ENCODE measurements at regions not wholly inside any gene's neighbourhood (a gene's known extent, or its start where the extent isn't known, plus 50 kb on each side); places are given as distances from the start of the nearest gene placed in this dataset.
"Not testable (repeated sequence)": the region's sequence is repeated elsewhere in the genome, so short reads cannot be mapped to it uniquely, and the experiment has no call there.

DNA sequence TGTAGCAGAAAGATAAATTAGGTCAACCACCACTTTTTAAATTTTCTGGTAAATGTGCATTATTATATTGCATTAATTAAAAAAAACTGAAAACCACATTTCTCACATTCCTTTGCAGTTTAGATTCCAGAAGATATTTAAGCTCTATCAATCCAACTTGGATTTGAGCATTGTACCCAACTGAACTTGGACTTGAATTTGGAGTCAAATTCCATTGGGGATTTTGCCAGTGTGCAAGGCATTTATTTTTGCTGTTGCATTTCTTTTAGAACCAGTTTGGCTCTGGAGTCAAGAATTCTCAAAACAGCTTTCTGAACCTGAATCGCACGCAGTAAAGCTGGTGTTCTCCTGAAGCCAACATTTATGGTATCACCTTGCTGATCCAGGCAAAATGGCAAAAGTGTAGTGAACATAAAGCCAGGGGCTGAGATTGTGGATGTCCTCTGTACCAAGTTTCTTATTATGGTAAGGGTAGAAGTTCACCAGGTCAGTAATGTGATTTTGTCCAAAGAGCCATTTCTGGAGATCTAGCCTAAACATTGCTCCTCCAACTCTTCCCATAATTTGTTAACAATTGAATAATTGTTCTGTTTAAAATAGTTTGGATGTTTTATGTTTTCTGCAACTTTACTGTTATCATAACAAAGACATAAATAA is 890.9 kb downstream of the LRRIQ3 start:
- intact Hi-C loops (cut with micrococcal nuclease) = no loop called here

DNA sequence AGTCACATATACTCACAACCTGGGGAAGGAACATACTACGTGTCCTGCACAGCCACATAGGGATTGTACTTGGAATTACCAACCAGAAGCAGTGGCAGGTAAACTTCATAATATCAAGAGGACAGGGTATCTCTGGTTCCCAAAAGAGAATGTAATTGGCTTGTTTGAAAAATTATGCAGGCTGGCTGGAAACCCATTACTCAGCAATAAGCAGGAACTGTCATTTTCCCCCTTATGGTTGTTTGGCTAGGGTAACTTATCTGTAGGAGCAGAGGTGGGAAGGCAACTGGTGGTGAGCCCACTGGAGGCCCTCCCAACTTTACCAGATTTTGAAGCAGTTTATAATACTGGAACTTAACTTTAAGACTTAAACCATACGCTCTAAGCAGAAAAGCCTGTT is 924.1 kb downstream of the LRRIQ3 start:
- intact Hi-C loops (cut with micrococcal nuclease) = loop anchor here (10.0 kb wide), 1 partner anchor 1821 kb away; no protein-coding TSS in a partner anchor

DNA sequence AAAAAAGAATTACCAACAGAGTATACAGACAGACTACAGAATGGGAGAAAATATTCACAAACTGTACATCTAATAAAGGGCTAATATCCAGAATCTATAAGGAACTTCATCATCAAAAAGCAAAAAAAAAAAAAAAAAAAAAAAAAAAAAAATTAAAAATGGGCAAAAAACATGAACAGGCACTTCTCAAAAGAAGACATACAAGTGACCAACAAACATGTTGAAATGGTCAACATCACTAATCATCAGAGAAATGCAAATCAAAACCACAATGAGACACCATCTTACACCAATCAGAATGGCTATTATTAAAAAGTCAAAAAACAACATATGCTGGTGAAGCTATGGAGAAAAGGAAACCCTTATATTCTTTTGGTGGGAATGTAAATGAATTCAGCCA is 952.8 kb downstream of the LRRIQ3 start:
- intact Hi-C loops (cut with micrococcal nuclease) = not testable (repeated sequence)

DNA sequence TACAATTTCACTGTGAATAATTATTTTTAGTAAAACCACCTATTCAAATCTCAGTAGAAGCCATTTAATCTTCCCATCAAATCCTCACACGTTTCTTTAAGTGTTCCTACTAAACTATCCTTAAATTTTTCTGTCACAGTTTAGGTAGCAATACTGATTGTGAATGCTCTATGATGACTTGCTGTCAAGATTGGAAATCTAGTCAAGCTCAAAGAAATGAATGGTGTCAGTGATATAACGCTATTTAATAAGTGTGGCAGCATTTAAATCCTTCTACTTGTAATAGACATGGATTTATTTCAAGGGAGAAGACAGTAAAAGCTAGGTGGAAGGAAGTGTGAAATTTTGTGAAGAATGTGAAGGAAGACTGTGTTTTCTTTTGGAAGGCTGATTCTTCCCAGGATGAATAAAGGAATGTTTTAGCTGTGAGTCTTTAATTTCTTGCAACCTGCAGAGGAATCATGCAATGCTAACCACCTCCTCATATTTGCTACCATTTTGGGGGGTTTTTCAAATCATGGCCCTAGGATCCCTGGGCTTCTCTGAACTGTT is 936.7 kb upstream of the NEGR1 start:
- intact Hi-C loops (cut with micrococcal nuclease) = no loop called here

DNA sequence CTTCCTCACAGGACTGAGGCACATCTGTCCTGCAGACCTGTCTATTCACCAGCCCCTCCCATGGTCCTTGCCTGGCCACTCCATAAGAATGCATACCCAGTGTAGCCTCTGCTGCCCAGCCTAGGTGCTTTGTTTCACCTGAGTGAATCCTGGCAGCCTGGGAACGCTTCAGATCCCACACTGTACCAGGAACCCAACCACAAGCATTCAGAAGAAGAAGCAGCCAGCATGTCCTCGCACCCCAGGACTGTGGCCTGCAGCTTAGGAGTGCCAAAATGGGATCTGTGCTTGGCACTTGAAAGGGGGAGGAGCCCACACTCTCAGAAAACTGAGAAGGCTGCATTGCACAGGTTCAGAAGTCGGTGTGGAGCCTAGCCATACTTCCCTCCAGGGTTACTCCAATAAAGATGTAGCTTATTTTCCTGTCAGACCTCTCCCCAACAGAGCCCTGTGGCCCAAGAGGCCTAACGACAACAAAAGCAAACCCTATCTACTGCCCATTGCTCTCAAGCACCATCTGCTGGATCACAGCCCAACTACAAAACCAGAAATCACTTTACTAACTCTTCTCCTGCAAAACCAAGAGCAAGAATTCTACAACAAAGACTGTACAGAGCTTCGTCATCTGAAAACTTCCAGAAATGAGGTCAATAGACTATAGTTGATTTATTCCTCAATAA is 923.1 kb upstream of the NEGR1 start:
- intact Hi-C loops (cut with micrococcal nuclease) = no loop called here

DNA sequence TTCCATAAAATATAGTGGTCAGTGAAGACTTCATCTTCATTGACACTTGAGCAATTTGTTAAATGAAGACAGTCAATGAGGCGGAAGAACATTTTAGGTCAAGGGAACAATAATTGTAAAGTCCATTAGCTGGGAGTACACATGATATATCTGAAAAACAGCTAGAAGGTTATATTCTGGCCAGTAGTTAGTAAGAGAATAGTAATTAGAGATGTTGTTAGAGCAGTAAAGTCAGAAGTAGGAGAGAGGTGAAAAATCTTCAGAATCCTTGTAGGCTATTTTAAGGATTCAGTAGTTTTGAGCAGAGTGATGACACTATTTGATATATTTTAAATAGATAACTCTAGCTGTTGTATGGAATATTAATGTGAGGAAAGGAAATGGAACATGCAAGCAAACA is 915.6 kb upstream of the NEGR1 start:
- intact Hi-C loops (cut with micrococcal nuclease) = no loop called here

DNA sequence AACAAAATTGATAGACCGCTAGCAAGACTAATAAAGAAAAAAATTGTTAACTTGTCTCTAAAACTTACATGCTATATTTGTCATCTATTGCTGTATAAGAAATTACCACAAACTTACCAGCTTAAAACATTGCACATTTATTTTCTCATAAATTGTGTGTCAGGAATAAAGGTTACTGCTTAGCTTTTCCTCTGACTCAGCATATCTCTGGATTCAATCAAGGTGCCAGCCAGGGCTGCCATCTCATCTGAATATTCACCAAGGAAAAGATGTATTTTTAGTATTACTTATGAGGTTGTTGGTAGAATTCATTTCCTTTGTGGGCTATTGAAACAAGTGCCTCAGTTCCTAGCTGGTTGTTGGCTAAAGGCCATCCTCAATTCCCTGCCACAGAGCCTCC is 912.6 kb upstream of the NEGR1 start:
- intact Hi-C loops (cut with micrococcal nuclease) = no loop called here

- intact Hi-C loops (cut with micrococcal nuclease) = not testable (repeated sequence)
Measured at GRCh38 chr1:73183581-73183980, 901.2 kb upstream of the NEGR1 start.

GRCh38 chr1:73181190-73181540 is 898.8 kb upstream of the NEGR1 start:
- intact Hi-C loops (cut with micrococcal nuclease) = no loop called here

DNA sequence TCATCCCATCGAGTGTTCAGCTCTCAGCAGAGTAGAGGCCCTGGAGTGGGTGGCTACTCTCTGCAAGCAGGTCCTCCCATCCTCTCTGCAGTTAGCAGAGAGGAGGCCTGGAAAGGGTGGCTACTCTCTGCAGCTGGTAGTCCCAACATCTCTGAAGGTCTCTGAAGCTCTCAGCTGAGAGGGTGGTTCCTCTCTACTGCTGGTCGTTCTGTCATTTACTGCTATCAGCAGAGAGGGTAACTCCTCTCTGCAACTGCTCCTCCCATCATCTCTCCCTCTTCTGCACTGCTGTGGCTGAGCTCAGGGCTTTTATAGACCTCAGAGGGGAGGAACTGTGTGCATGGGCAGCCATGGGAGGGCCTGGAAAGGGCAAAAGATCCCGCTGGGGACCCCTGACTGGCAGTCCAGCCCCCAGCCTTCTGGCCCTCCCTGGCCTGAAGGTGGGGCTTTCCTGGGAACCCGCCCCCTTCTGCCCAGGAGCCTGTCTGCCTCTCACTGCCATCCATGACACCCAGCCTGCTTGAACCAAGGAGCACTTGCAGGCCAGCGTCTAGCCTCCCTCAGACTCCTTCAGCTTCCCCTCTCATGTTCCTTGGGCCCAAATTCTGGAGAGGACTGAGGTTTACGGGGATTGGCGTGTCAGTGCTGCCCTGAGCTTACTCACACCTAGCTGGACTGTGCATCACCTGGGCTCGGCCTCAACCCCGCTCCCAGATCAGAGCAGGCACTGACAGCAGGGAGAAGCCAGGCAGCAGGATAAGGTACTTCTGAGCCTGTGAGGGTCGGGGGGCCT is 898.3 kb upstream of the NEGR1 start:
- intact Hi-C loops (cut with micrococcal nuclease) = no loop called here

GRCh38 chr1:73176902-73177301 is 894.6 kb upstream of the NEGR1 start:
- intact Hi-C loops (cut with micrococcal nuclease) = no loop called here

- intact Hi-C loops (cut with micrococcal nuclease) = no loop called here
Measured at GRCh38 chr1:73167009-73167657, 884.8 kb upstream of the NEGR1 start.

- intact Hi-C loops (cut with micrococcal nuclease) = no loop called here
Measured at GRCh38 chr1:73162564-73162963, 880.2 kb upstream of the NEGR1 start.

DNA sequence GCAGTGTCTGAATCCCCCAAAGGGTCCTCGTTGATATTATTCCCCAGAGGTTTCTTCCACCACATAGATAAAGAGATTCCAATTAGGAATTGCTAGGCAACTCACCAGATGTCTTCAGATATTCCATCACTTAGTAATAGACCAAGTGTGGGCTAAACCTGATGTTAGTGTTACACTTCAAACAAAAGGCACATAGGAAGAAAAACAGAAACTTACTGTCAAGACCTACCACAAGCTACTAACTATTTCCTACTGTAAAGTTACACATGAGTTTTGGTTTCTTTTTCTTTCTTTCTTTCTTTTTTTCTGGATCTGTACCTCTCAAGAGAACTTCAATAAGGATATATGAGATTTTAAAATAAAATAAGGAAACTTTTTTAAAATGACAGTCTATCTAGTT is 879.1 kb upstream of the NEGR1 start:
- intact Hi-C loops (cut with micrococcal nuclease) = no loop called here

DNA sequence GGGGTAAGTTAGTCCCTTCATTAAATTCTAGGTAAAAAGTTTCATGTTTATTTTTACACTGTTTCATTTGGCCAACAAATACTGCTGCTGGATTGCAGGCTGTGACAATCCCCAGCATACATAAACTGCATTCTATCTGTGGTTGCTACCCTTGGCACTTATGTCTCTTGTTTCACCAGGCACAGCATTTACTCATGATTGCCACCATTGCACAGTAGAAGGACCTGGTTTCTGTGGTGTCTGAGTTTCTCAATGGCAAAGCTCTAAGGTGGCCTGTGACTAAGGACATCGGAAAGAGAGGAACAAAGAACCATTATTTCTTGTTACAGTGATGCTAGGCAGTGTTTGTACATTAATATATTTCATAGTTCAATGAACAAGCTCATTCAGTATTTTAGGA is 878.4 kb upstream of the NEGR1 start:
- intact Hi-C loops (cut with micrococcal nuclease) = no loop called here

DNA sequence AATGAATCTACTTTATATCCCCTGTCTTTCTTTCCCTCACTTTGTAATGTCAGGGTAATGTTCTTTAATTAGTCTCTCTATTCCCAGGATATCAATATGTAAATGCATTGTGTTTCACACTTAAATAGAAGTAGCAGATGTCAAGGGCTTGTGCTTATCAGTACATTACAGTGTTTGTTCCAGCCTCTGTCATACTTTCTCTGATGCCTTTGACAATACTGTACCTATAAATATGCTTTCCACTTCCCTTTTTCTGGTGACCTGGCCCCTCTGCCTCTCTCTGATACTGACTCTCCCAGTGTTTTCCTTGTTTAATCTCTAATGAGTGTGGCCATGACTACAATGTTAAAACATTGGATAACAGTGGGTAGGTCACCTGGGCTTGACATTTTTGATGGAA is 862.0 kb upstream of the NEGR1 start:
- intact Hi-C loops (cut with micrococcal nuclease) = no loop called here

GRCh38 chr1:73136975-73137374 is 854.6 kb upstream of the NEGR1 start:
- intact Hi-C loops (cut with micrococcal nuclease) = no loop called here

GRCh38 chr1:73106931-73107330 is 824.6 kb upstream of the NEGR1 start:
- intact Hi-C loops (cut with micrococcal nuclease) = no loop called here

- intact Hi-C loops (cut with micrococcal nuclease) = no loop called here
Measured at GRCh38 chr1:73105755-73106154, 823.4 kb upstream of the NEGR1 start.

- intact Hi-C loops (cut with micrococcal nuclease) = no loop called here
Measured at GRCh38 chr1:73104749-73105148, 822.4 kb upstream of the NEGR1 start.

DNA sequence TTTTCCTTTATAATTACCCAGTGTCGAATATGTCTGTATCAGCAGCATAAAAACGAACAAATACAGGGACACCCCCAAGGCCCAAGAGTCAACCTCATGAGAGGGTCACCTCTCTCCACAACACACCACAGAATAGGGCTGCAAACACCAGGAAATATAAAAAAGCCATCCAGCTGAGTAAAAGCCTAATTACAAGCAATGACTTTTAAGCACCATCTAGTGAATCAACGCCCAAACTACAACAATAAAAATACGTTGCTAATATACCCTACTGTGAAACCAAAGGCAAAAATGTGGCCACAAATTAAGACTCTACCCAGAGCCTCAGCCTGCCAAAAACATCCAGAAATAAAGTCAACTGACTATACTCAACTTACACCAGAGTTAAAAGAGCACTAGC is 817.9 kb upstream of the NEGR1 start:
- intact Hi-C loops (cut with micrococcal nuclease) = no loop called here

- intact Hi-C loops (cut with micrococcal nuclease) = no loop called here
Measured at GRCh38 chr1:73097917-73098316, 815.6 kb upstream of the NEGR1 start.
